ENCODE measurements at regions not wholly inside any gene's neighbourhood (a gene's known extent, or its start where the extent isn't known, plus 50 kb on each side); places are given as distances from the start of the nearest gene placed in this dataset.

DNA sequence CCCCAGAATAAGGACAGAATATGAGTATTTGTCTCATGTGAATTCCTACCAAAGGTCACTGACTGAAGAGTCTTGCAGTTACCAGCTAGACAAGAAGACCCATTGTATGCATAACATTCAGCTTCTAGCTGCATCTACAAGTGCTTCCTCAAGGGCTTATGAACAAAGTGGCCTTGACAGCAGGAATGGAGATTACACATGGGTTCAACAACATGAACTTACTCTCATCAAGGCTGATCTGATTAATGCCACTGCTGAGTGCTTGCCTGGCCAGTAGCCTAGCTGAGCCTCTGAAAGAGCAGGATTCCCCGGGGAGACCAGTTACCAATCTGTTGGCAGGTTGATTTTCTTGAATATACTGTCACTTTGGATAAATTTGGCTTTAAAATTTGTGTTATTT lies 76.7 kb upstream of the CHD1 start:
- TF ChIP-seq TCF4 (CRISPR knock-in tag; IDR thresholded peaks at IDR 0.05; ENCODE audit: borderline replicate concordance) = no peak; the same call in 1 of the 2 replicates
- TF ChIP-seq PPARA (CRISPR knock-in tag; IDR thresholded peaks at IDR 0.05; ENCODE audit: borderline replicate concordance) = no peak
- no peak for TF ChIP-seq CSRNP3 (CRISPR knock-in tag; IDR thresholded peaks at IDR 0.05)
- TF ChIP-seq ISL1 (CRISPR knock-in tag; IDR thresholded peaks at IDR 0.05) = peak; percentile 99
- TF ChIP-seq ARNTL (CRISPR knock-in tag; IDR thresholded peaks at IDR 0.05; ENCODE audit: borderline replicate concordance, low read depth) = no peak
- TF ChIP-seq BACH2 (CRISPR knock-in tag; IDR thresholded peaks at IDR 0.05; ENCODE audit: borderline replicate concordance) = no peak
- peak; percentile 74 for TF ChIP-seq ZFP3 (CRISPR knock-in tag; IDR thresholded peaks at IDR 0.05)
- no peak for TF ChIP-seq RARB (CRISPR knock-in tag; IDR thresholded peaks at IDR 0.05)
- TF ChIP-seq, protein P1, sequence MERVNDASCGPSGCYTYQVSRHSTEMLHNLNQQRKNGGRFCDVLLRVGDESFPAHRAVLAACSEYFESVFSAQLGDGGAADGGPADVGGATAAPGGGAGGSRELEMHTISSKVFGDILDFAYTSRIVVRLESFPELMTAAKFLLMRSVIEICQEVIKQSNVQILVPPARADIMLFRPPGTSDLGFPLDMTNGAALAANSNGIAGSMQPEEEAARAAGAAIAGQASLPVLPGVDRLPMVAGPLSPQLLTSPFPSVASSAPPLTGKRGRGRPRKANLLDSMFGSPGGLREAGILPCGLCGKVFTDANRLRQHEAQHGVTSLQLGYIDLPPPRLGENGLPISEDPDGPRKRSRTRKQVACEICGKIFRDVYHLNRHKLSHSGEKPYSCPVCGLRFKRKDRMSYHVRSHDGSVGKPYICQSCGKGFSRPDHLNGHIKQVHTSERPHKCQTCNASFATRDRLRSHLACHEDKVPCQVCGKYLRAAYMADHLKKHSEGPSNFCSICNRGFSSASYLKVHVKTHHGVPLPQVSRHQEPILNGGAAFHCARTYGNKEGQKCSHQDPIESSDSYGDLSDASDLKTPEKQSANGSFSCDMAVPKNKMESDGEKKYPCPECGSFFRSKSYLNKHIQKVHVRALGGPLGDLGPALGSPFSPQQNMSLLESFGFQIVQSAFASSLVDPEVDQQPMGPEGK (CRISPR knock-in tag; IDR thresholded peaks at IDR 0.05; ENCODE audit: borderline replicate concordance) = 0 out of 2 replicates have a peak, but pooled peaks have one; percentile 48
- TF ChIP-seq, protein P2, sequence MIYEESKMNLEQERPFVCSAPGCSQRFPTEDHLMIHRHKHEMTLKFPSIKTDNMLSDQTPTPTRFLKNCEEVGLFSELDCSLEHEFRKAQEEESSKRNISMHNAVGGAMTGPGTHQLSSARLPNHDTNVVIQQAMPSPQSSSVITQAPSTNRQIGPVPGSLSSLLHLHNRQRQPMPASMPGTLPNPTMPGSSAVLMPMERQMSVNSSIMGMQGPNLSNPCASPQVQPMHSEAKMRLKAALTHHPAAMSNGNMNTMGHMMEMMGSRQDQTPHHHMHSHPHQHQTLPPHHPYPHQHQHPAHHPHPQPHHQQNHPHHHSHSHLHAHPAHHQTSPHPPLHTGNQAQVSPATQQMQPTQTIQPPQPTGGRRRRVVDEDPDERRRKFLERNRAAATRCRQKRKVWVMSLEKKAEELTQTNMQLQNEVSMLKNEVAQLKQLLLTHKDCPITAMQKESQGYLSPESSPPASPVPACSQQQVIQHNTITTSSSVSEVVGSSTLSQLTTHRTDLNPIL (CRISPR knock-in tag; IDR thresholded peaks at IDR 0.05; ENCODE audit: low read depth) = no peak
- no peak for TF ChIP-seq ZNF8 (CRISPR knock-in tag; IDR thresholded peaks at IDR 0.05)
- TF ChIP-seq ZFP30 (CRISPR knock-in tag; IDR thresholded peaks at IDR 0.05) = no peak
- TF ChIP-seq TOX (CRISPR knock-in tag; IDR thresholded peaks at IDR 0.05; ENCODE audit: borderline replicate concordance) = no peak; the same call in 1 of the 2 replicates

Measured in SK-N-SH treated with all-trans-retinoic acid at 6 μM for 48 hours (cell line).